Loucy (cell line): ENCODE measurements at regions not wholly inside any gene's neighbourhood (a gene's known extent, or its start where the extent isn't known, plus 50 kb on each side); places are given as distances from the start of the nearest gene placed in this dataset.

Experiments
- EZH2phosphoT487 ChIP-seq: fragments of 200-600 bp; IDR thresholded peaks from 2 replicates; pipeline ENCODE4 v1.6.1; 2018; ENCODE audit warnings: antibody characterized with exemption, mild to moderate bottlenecking, moderate library complexity, borderline replicate concordance
- TF ChIP-seq, protein P1 (sequence below): fragments of 200-600 bp; sonication (generic); conservative IDR thresholded peaks from 2 replicates; pipeline ENCODE4 v1.5.1; 2014; ENCODE audit warnings: mild to moderate bottlenecking, antibody characterized with exemption, low read length

DNA sequence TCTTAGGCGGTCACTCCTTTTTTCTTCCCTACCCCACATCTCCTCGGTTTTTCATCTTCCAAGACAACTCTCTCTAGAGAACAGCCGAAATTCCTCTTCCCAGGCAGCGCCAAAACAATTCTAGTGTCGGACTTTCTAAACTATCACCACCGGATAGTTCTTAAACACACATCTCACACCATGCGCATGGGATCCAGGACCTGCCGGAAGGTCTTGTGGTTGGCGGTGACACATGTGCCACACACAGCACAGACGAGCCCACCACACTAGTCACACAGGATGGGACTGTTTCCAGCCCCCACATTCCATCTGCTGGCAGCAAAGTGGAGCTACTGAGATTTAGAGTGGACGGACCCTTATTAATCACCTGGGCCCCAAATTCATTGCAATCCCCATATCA lies 614.9 kb upstream of the CADM1 start:
- TF ChIP-seq, protein P1, sequence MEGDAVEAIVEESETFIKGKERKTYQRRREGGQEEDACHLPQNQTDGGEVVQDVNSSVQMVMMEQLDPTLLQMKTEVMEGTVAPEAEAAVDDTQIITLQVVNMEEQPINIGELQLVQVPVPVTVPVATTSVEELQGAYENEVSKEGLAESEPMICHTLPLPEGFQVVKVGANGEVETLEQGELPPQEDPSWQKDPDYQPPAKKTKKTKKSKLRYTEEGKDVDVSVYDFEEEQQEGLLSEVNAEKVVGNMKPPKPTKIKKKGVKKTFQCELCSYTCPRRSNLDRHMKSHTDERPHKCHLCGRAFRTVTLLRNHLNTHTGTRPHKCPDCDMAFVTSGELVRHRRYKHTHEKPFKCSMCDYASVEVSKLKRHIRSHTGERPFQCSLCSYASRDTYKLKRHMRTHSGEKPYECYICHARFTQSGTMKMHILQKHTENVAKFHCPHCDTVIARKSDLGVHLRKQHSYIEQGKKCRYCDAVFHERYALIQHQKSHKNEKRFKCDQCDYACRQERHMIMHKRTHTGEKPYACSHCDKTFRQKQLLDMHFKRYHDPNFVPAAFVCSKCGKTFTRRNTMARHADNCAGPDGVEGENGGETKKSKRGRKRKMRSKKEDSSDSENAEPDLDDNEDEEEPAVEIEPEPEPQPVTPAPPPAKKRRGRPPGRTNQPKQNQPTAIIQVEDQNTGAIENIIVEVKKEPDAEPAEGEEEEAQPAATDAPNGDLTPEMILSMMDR: no peak
- no peak for TF ChIP-seq EZH2phosphoT487
